Right lung (tissue), 2 donors: ENCODE measurements at regions not wholly inside any gene's neighbourhood (a gene's known extent, or its start where the extent isn't known, plus 50 kb on each side); places are given as distances from the start of the nearest gene placed in this dataset.

Experiments
- DNase-seq, 2 donors: peaks; one replicate each; pipeline ENCODE4 v3.0.0-alpha.2; 2013

DNA sequence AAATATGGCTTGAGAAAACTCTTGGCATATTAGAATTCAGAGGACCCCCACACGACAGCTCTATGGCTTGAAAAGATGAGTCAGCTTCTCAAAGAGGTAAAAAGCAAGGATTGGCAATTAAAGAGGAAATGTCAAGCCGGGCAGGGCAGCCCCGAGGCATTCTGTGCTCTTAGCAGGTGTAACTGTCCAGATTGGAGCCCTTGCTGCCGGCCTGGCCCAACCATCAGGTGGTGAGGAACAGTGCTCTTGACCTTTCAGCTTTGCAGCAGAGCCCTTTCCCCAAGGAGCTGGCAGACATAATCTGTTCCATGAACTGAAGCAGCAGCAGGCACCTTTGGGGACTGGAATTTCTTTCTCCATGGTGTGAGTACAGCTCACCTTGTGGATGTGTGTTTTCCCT, 287.8 kb downstream of the UTP18 start:
- no peak for DNase-seq

DNA sequence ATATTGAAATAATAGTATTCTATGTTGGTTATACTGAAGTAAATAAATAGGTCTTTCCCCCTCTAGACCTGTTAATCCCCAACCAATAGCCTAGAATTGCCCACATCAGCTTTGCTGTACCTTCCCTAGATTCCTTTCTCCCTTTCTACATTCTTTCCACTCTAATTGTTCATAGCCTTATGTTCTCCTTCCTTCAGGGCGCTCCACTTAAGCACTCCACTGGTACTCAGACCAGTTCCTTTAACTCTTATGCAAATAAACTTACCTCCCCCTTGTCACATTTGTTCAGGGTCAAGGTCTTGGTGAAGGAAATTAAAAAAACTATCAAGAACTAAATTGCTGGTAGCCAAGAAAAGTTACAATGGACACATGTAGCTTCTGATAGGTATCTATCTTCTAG, 294.8 kb downstream of the UTP18 start:
- DNase-seq = peak; percentile 1 to 2

DNA sequence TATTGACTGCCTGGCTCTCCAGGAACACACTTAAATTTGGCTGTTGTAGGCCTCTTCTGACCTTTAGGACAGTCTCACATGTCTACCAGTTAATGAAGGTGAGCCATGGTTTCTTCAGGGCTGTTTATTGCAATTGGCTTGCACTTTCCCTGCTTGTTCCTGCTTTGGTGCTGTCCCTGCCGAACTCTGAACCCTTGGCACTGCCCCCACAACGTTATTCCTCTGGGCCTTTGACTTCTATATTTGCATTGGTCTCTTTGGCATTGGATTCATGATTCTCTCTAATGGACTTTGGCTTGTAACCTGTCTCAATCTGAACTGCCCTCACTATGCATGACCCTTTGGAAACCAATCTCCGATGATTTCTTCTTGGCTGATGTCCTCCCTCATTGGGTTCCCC, 299.4 kb downstream of the UTP18 start:
- DNase-seq = no peak

DNA sequence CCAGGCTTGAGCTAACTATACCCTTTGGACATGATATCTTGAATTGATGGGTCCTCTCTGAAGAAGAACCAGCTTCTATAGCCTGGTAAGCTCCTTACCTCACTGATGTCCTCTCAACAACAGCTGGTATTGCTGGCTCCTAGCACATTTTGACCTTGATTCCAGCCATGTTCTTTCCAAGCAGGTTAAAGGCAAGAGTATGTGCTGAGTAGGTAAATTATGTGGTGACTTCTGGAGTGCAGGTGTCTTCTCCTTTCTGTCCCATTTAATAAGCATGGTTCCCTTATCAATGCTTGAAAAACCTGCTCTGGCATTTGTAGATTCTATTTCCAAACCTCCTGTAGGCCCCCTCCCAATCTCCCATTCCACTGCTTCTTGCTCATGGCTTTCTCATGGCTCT, 300.1 kb downstream of the UTP18 start:
- no peak for DNase-seq

DNA sequence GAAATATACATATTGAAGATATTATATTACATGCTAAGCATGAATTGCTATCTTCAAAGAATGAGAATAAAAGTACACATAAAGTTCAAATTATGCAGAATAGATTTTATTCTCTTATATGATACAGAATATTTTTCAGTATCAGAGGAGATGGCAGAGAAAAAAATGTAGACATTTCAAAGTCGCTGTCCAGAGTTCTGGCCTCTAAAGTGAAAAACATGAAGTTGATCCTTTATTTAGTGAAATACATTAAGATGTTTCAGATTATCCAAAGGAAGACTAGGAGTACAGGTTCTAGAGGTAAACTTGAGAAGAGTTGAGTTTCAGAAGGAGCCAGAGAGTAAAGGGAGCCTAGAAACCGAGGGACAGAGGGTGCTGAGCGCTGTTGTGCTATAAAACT, 303.6 kb downstream of the UTP18 start:
- no peak for DNase-seq

DNA sequence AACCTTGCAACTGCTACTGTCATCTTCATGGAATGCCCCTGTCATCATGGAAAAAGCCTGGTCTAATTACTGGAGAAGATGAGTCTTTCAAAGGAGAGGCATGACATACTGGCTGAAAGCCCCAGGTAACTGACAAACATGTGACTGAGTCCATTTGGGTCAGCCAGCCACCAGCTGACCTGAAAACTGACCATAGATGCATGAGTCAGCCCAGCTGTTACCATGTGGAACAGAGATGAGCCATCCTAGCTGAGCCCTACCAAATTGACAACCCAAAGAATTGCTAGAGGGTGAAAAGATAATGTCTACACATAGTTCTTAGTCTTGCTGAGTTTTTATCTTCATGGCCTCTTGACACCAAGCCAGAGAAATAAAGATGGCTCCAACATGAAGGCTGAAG, 311.8 kb downstream of the UTP18 start:
- DNase-seq = no peak
